SK-N-SH (cell line): ENCODE measurements at regions not wholly inside any gene's neighbourhood (a gene's known extent, or its start where the extent isn't known, plus 50 kb on each side); places are given as distances from the start of the nearest gene placed in this dataset.

Source experiments
- CTCF ChIA-PET: fragments of 300-600, 350-600 bp; formaldehyde crosslinking; extraction: SDS; loops from one replicate; lab custom pipeline; 2021; lab: Yijun Ruan, JAX
- POLR2A ChIA-PET: fragments of 350-600 bp; sonication (Branson Sonifier 250); formaldehyde crosslinking; extraction: SDS; loops from one replicate; lab custom pipeline; 2020; ENCODE audit warnings: antibody characterized with exemption, inconsistent platforms; lab: Yijun Ruan, JAX
- DNase-seq: peaks from one replicate; pipeline ENCODE4 v3.0.0; 2012
- H2AFZ ChIP-seq: fragments of 200-600 bp; sonication (generic); 2 replicates; pipeline ENCODE4 v1.8.1; 2016; ENCODE audit warnings: antibody characterized with exemption, mild to moderate bottlenecking, low read depth
- H3F3A ChIP-seq: fragments of 200-600 bp; sonication (generic); replicated peaks from 2 replicates; pipeline ENCODE3; 2016; ENCODE audit warnings: antibody characterized with exemption, mild to moderate bottlenecking; ENCODE audit not compliant: insufficient read depth
- H3K27ac ChIP-seq, 2 experiments: fragments of 200-500 bp in 1 of 2; fragments of 200-600 bp in 1 of 2; sonication (Bioruptor generic) in 1 of 2; sonication (generic), shearing (Covaris generic) in 1 of 2; 2 replicates each; pipeline versions ENCODE4 v1.5.1 to v1.6.1; 2014 to 2016; ENCODE audit warnings: low read depth in 2 of 2, inconsistent platforms in 1 of 2, low read length in 1 of 2, mild to moderate bottlenecking in 1 of 2, mixed read lengths in 1 of 2
- H3K27me3 ChIP-seq: fragments of 200-600 bp; sonication (generic), shearing (Covaris generic); 2 replicates; pipeline ENCODE4 v1.6.1; 2016; ENCODE audit warnings: mixed run types; ENCODE audit not compliant: insufficient read depth
- H3K36me3 ChIP-seq, 2 experiments: fragments of 200-500 bp in 1 of 2; fragments of 200-600 bp in 1 of 2; sonication (Bioruptor generic) in 1 of 2; sonication (generic) in 1 of 2; replicated peaks in 1 of 2; 2 replicates each; pipeline versions ENCODE3 to v1.5.1; 2014 to 2016; ENCODE audit warnings: low read length in 1 of 2, mild to moderate bottlenecking in 1 of 2; ENCODE audit not compliant: insufficient read depth in 2 of 2, control insufficient read depth in 1 of 2
- H3K4me1 ChIP-seq, 2 experiments: fragments of 200-500 bp in 1 of 2; fragments of 200-600 bp in 1 of 2; sonication (Bioruptor generic) in 1 of 2; sonication (generic), shearing (Covaris generic) in 1 of 2; 2 replicates each; pipeline versions ENCODE4 v1.5.1 to v1.6.1; 2014 to 2016; ENCODE audit warnings: low read depth in 1 of 2, low read length in 1 of 2, mixed run types in 1 of 2; ENCODE audit not compliant: insufficient read depth in 2 of 2, control insufficient read depth in 1 of 2
- H3K4me2 ChIP-seq: fragments of 200-600 bp; sonication (generic), shearing (Covaris generic); 2 replicates; pipeline ENCODE4 v1.6.1; 2017; ENCODE audit warnings: mixed run types
- H3K4me3 ChIP-seq, 2 experiments: fragments of 200-500 bp in 1 of 2; fragments of 200-600 bp in 1 of 2; sonication (Bioruptor generic) in 1 of 2; sonication (generic), shearing (Covaris generic) in 1 of 2; 2 replicates each; pipeline versions ENCODE4 v1.5.1 to v1.8.1; 2014 to 2016; ENCODE audit warnings: low read depth in 2 of 2, inconsistent platforms in 1 of 2, low read length in 1 of 2, mild to moderate bottlenecking in 1 of 2, mixed read lengths in 1 of 2, moderate library complexity in 1 of 2
- H3K79me2 ChIP-seq: fragments of 200-600 bp; sonication (generic); 2 replicates; pipeline ENCODE4 v1.8.1; 2017; ENCODE audit warnings: mild to moderate bottlenecking; ENCODE audit not compliant: insufficient read depth
- H3K9ac ChIP-seq: fragments of 200-600 bp; sonication (generic); 2 replicates; pipeline ENCODE4 v1.6.1; 2017; ENCODE audit warnings: mixed run types
- H3K9me2 ChIP-seq: fragments of 200-600 bp; sonication (generic); 2 replicates; pipeline ENCODE4 v1.6.1; 2017; ENCODE audit warnings: mixed run types
- H3K9me3 ChIP-seq: fragments of 200-600 bp; sonication (generic); 2 replicates; pipeline ENCODE4 v1.6.1; 2017; ENCODE audit warnings: mixed run types, mild to moderate bottlenecking, moderate library complexity
- H4K20me1 ChIP-seq: fragments of 200-600 bp; sonication (generic); 2 replicates; pipeline ENCODE4 v1.6.1; 2017; ENCODE audit warnings: mild to moderate bottlenecking, mixed run types; ENCODE audit not compliant: insufficient read depth
- FOXM1 ChIP-seq: IDR thresholded peaks from 2 replicates; pipeline ENCODE4 v1.4.0; 2012; ENCODE audit warnings: low read depth, mild to moderate bottlenecking
- GABPA ChIP-seq: IDR thresholded peaks from 2 replicates; pipeline ENCODE4 v1.4.0; 2012; ENCODE audit warnings: low read depth, mild to moderate bottlenecking
- GATA2 ChIP-seq: sonication (generic); formaldehyde crosslinking; IDR thresholded peaks from 2 replicates; pipeline ENCODE4 v1.5.0; 2020; ENCODE audit warnings: mild to moderate bottlenecking, missing genetic modification reagents
- JUND ChIP-seq: IDR thresholded peaks from 2 replicates; pipeline ENCODE4 v1.4.0; 2012
- MEF2A ChIP-seq: IDR thresholded peaks from 2 replicates; pipeline ENCODE4 v1.4.0; 2012; ENCODE audit warnings: low read depth, borderline replicate concordance
- RAD21 ChIP-seq: IDR thresholded peaks from 2 replicates; pipeline ENCODE4 v1.6.1; 2012; ENCODE audit warnings: mild to moderate bottlenecking, low read length
- RXRA ChIP-seq: IDR thresholded peaks from 2 replicates; pipeline ENCODE4 v1.4.0; 2012; ENCODE audit warnings: low read depth, mild to moderate bottlenecking, borderline replicate concordance
- SMC3 ChIP-seq: IDR thresholded peaks from 2 replicates; pipeline ENCODE4 v1.6.1; 2012; ENCODE audit warnings: low read depth, low read length, improper control_type of control experiment
- TAF1 ChIP-seq: IDR thresholded peaks from 2 replicates; pipeline ENCODE4 v1.6.1; 2012; ENCODE audit warnings: low read depth, mild to moderate bottlenecking, low read length, moderate library complexity, borderline replicate concordance
- TEAD4 ChIP-seq: IDR thresholded peaks from 2 replicates; pipeline ENCODE4 v1.4.0; 2012; ENCODE audit warnings: mild to moderate bottlenecking, borderline replicate concordance; ENCODE audit not compliant: insufficient read depth
- WGBS: methylation state at CpG from one replicate; pipeline ENCODE4 v1.1.6; 2017; ENCODE audit warnings: low lambda C conversion rate; 5-methylcytosine and 5-hydroxymethylcytosine counted together
- TF ChIP-seq, protein P1 (sequence below): IDR thresholded peaks from 2 replicates; pipeline ENCODE4 v1.6.1; 2012; ENCODE audit warnings: mild to moderate bottlenecking, low read depth, low read length, moderate library complexity
- TF ChIP-seq, protein P2 (sequence below): IDR thresholded peaks from 2 replicates; pipeline ENCODE4; 2012
- TF ChIP-seq, protein P3 (sequence below): IDR thresholded peaks from 2 replicates; pipeline ENCODE4 v1.4.0; 2012; ENCODE audit warnings: low read depth, borderline replicate concordance
- TF ChIP-seq, protein P4 (sequence below): fragments of 150-350 bp; IDR thresholded peaks from 2 replicates; pipeline ENCODE4 v1.6.1; 2016; ENCODE audit warnings: mild to moderate bottlenecking, low read depth, low read length

DNA sequence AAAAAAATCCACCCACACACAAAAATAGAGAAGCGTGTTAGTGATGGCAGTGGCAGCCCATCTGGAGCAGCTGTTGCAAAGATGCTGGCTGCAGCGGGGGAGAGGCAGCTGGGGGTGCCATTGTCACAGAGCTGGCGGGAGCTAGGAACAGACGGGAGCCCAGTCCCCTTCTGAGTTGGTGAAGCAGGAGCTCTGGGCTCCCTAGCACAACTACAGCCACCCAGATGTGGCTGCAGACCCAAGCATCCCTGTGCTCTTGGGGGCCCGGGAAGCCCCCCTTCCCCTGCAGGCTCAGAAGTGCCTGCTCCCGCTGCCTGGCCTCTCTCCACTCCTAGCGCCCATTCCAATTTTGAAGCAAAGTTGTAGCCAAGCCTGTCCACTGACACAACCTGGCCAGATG is 366.6 kb upstream of the MC4R start:
- Histone ChIP-seq H3F3A (no peaks in the 10 kb centered on the region), H3K9me2 (no peaks in the 10 kb centered on the region), H3K9me3 (no peaks in the 10 kb centered on the region), H2AFZ (no peak overlapping the region), H3K27ac (no peak overlapping the region), H3K79me2 (no peaks in the 10 kb centered on the region), H3K36me3 (no peaks in the 10 kb centered on the region), H3K4me2 (no peak overlapping the region), H4K20me1 (0 out of 2 replicates have a peak, but pooled peaks cover 3% of the 10 kb centered on the region), H3K4me1 (no peaks in the 10 kb centered on the region), H3K9ac (no peak overlapping the region), H3K27me3 (no peaks in the 10 kb centered on the region), H3K4me3 (no peak overlapping the region)
- POLR2A ChIA-PET = no interaction called here
- TF ChIP-seq JUND (no peak), MEF2A (no peak), RXRA (no peak), RAD21 (no peak), GATA2 (no peak), SMC3 (no peak), GABPA (no peak), FOXM1 (no peak)
- TF ChIP-seq, protein P1, sequence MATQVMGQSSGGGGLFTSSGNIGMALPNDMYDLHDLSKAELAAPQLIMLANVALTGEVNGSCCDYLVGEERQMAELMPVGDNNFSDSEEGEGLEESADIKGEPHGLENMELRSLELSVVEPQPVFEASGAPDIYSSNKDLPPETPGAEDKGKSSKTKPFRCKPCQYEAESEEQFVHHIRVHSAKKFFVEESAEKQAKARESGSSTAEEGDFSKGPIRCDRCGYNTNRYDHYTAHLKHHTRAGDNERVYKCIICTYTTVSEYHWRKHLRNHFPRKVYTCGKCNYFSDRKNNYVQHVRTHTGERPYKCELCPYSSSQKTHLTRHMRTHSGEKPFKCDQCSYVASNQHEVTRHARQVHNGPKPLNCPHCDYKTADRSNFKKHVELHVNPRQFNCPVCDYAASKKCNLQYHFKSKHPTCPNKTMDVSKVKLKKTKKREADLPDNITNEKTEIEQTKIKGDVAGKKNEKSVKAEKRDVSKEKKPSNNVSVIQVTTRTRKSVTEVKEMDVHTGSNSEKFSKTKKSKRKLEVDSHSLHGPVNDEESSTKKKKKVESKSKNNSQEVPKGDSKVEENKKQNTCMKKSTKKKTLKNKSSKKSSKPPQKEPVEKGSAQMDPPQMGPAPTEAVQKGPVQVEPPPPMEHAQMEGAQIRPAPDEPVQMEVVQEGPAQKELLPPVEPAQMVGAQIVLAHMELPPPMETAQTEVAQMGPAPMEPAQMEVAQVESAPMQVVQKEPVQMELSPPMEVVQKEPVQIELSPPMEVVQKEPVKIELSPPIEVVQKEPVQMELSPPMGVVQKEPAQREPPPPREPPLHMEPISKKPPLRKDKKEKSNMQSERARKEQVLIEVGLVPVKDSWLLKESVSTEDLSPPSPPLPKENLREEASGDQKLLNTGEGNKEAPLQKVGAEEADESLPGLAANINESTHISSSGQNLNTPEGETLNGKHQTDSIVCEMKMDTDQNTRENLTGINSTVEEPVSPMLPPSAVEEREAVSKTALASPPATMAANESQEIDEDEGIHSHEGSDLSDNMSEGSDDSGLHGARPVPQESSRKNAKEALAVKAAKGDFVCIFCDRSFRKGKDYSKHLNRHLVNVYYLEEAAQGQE = no peak
- TF ChIP-seq, protein P2, sequence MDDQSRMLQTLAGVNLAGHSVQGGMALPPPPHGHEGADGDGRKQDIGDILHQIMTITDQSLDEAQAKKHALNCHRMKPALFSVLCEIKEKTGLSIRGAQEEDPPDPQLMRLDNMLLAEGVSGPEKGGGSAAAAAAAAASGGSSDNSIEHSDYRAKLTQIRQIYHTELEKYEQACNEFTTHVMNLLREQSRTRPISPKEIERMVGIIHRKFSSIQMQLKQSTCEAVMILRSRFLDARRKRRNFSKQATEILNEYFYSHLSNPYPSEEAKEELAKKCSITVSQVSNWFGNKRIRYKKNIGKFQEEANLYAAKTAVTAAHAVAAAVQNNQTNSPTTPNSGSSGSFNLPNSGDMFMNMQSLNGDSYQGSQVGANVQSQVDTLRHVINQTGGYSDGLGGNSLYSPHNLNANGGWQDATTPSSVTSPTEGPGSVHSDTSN = no peak
- TF ChIP-seq, protein P3, sequence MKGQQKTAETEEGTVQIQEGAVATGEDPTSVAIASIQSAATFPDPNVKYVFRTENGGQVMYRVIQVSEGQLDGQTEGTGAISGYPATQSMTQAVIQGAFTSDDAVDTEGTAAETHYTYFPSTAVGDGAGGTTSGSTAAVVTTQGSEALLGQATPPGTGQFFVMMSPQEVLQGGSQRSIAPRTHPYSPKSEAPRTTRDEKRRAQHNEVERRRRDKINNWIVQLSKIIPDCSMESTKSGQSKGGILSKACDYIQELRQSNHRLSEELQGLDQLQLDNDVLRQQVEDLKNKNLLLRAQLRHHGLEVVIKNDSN = no peak
- TF ChIP-seq, protein P4, sequence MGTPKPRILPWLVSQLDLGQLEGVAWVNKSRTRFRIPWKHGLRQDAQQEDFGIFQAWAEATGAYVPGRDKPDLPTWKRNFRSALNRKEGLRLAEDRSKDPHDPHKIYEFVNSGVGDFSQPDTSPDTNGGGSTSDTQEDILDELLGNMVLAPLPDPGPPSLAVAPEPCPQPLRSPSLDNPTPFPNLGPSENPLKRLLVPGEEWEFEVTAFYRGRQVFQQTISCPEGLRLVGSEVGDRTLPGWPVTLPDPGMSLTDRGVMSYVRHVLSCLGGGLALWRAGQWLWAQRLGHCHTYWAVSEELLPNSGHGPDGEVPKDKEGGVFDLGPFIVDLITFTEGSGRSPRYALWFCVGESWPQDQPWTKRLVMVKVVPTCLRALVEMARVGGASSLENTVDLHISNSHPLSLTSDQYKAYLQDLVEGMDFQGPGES = no peak
- CTCF ChIA-PET = no interaction called here
- WGBS = 73% methylated on average over 4 of the region's 7 CpGs
- DNase-seq = no peak

DNA sequence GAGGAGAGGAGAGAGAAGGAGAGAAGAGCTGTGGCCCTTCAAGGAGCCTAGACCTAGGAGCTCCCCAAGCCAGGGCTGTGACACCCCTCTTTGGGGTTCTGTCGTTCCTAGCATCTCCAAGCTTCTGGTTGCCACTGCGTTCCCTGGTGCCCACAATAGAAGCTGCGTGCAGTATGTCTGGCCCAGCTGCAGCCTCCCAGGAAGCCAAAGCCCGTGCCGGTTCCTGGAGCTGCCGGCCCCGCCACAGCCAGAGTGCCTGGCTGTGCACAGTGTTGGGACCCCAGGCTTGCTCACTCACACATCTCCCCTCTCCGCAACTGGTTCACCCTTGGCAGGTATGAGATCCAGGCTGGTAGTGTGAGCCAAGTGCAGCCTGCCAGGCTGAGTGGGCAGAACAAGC is 367.7 kb upstream of the MC4R start:
- no peaks in the 10 kb centered on the region for H3K9me3 ChIP-seq
- ChIA-PET POLR2A (no interaction called here), CTCF (no interaction called here)
- DNase-seq = no peak
- no peak overlapping the region for H3K4me3 ChIP-seq
- H3K36me3 ChIP-seq = no peaks in the 10 kb centered on the region
- H3K9ac ChIP-seq = no peak overlapping the region
- H3K4me2 ChIP-seq = no peak overlapping the region
- H3K27ac ChIP-seq = no peak overlapping the region
- H2AFZ ChIP-seq = no peak overlapping the region
- H3F3A ChIP-seq = no peaks in the 10 kb centered on the region
- 35% methylated on average over 2 of the region's 8 CpGs for WGBS
- no peaks in the 10 kb centered on the region for H3K79me2 ChIP-seq
- 0 out of 2 replicates have a peak, but pooled peaks cover 3% of the 10 kb centered on the region for H4K20me1 ChIP-seq
- no peaks in the 10 kb centered on the region for H3K4me1 ChIP-seq
- H3K27me3 ChIP-seq = no peaks in the 10 kb centered on the region
- no peaks in the 10 kb centered on the region for H3K9me2 ChIP-seq
- TF ChIP-seq TEAD4 = no peak
- no peak for TF ChIP-seq TAF1
- TF ChIP-seq, all 33 proteins: peak for 0
